HUES48 (cell line): ENCODE measurements at regions not wholly inside any gene's neighbourhood (a gene's known extent, or its start where the extent isn't known, plus 50 kb on each side); places are given as distances from the start of the nearest gene placed in this dataset.

Experiments used
- H3K27ac ChIP-seq: one replicate; pipeline ENCODE4 v1.7.0; 2013; ENCODE audit warnings: low read depth, low read length, inconsistent platforms
- H3K27me3 ChIP-seq: 2 replicates; pipeline ENCODE4 v1.6.1; 2013; ENCODE audit warnings: mild to moderate bottlenecking, low read length; ENCODE audit not compliant: control insufficient read depth, insufficient read depth
- H3K36me3 ChIP-seq: 2 replicates; pipeline ENCODE4 v1.6.1; 2013; ENCODE audit warnings: low read length; ENCODE audit not compliant: control insufficient read depth, insufficient read depth
- H3K4me1 ChIP-seq: 2 replicates; pipeline ENCODE4 v1.6.1; 2013; ENCODE audit warnings: mild to moderate bottlenecking, low read length; ENCODE audit not compliant: control insufficient read depth, insufficient read depth
- H3K4me3 ChIP-seq: 2 replicates; pipeline ENCODE4 v1.5.1; 2013; ENCODE audit warnings: mild to moderate bottlenecking, low read depth, low read length
- H3K9ac ChIP-seq: 2 replicates; pipeline ENCODE4 v1.6.1; 2013; ENCODE audit warnings: mild to moderate bottlenecking, low read depth, low read length, moderate library complexity
- H3K9me3 ChIP-seq: 2 replicates; pipeline ENCODE4 v1.6.1; 2013; ENCODE audit warnings: low read length; ENCODE audit not compliant: control insufficient read depth, insufficient read depth

- peaks cover 14% of the 10 kb centered on the region; the same call in 1 of the 2 replicates for H3K4me1 ChIP-seq
- no peak overlapping the region for H3K9ac ChIP-seq
- H3K36me3 ChIP-seq = no peaks in the 10 kb centered on the region
- no peak overlapping the region for H3K27ac ChIP-seq
- H3K27me3 ChIP-seq = no peaks in the 10 kb centered on the region
- no peak overlapping the region for H3K4me3 ChIP-seq
- H3K9me3 ChIP-seq = no peaks in the 10 kb centered on the region
Measured at GRCh38 chr3:117103675-117104074, 394.1 kb downstream of the TUSC7 start.

- H3K36me3 ChIP-seq = no peaks in the 10 kb centered on the region
- no peak overlapping the region for H3K9ac ChIP-seq
- H3K4me3 ChIP-seq = no peak overlapping the region
- H3K27me3 ChIP-seq = no peaks in the 10 kb centered on the region
- no peak overlapping the region for H3K27ac ChIP-seq
- H3K9me3 ChIP-seq = no peaks in the 10 kb centered on the region
- peaks cover 19% of the 10 kb centered on the region; the same call in 1 of the 2 replicates for H3K4me1 ChIP-seq
Measured at GRCh38 chr3:117104381-117104780, 394.8 kb downstream of the TUSC7 start.

- Histone ChIP-seq H3K27ac (no peak overlapping the region), H3K9me3 (no peaks in the 10 kb centered on the region), H3K27me3 (no peaks in the 10 kb centered on the region), H3K9ac (no peak overlapping the region), H3K36me3 (no peaks in the 10 kb centered on the region), H3K4me3 (no peak overlapping the region), H3K4me1 (peaks cover 19% of the 10 kb centered on the region; the same call in 1 of the 2 replicates)
Measured at GRCh38 chr3:117104792-117105191, 395.2 kb downstream of the TUSC7 start.

- Histone ChIP-seq H3K9me3 (no peaks in the 10 kb centered on the region), H3K4me1 (peaks cover 19% of the 10 kb centered on the region; the same call in 1 of the 2 replicates), H3K36me3 (no peaks in the 10 kb centered on the region), H3K9ac (no peak overlapping the region), H3K4me3 (no peak overlapping the region), H3K27ac (no peak overlapping the region), H3K27me3 (no peaks in the 10 kb centered on the region)
Measured at GRCh38 chr3:117105686-117106085, 396.1 kb downstream of the TUSC7 start.

GRCh38 chr3:117106396-117106795 is 396.8 kb downstream of the TUSC7 start:
- H3K27ac ChIP-seq = no peak overlapping the region
- no peaks in the 10 kb centered on the region for H3K9me3 ChIP-seq
- peaks cover 19% of the 10 kb centered on the region; the same call in 1 of the 2 replicates for H3K4me1 ChIP-seq
- H3K9ac ChIP-seq = no peak overlapping the region
- no peak overlapping the region for H3K4me3 ChIP-seq
- H3K36me3 ChIP-seq = no peaks in the 10 kb centered on the region
- H3K27me3 ChIP-seq = no peaks in the 10 kb centered on the region

GRCh38 chr3:117107946-117108345 is 398.4 kb downstream of the TUSC7 start:
- Histone ChIP-seq H3K9me3 (no peaks in the 10 kb centered on the region), H3K4me3 (no peak overlapping the region), H3K9ac (no peak overlapping the region), H3K36me3 (no peaks in the 10 kb centered on the region), H3K4me1 (peaks cover 20% of the 10 kb centered on the region), H3K27me3 (no peaks in the 10 kb centered on the region), H3K27ac (no peak overlapping the region)

GRCh38 chr3:117109178-117109577 is 399.6 kb downstream of the TUSC7 start:
- H3K4me3 ChIP-seq = no peak overlapping the region
- H3K9ac ChIP-seq = no peak overlapping the region
- H3K4me1 ChIP-seq = peaks cover 32% of the 10 kb centered on the region
- H3K27me3 ChIP-seq = no peaks in the 10 kb centered on the region
- H3K36me3 ChIP-seq = no peaks in the 10 kb centered on the region
- no peaks in the 10 kb centered on the region for H3K9me3 ChIP-seq
- H3K27ac ChIP-seq = no peak overlapping the region

GRCh38 chr3:117114517-117115265 is 405.1 kb downstream of the TUSC7 start:
- H3K27me3 ChIP-seq = no peaks in the 10 kb centered on the region
- H3K9ac ChIP-seq = peak overlapping the region; percentile 13; the same call in 1 of the 2 replicates
- peaks cover 29% of the 10 kb centered on the region for H3K4me1 ChIP-seq
- peak overlapping the region; percentile 57 for H3K27ac ChIP-seq
- no peak overlapping the region for H3K4me3 ChIP-seq
- no peaks in the 10 kb centered on the region for H3K9me3 ChIP-seq
- no peaks in the 10 kb centered on the region for H3K36me3 ChIP-seq

GRCh38 chr3:117117188-117117936 is 407.8 kb downstream of the TUSC7 start:
- Histone ChIP-seq H3K4me3 (no peak overlapping the region), H3K9me3 (no peaks in the 10 kb centered on the region), H3K27ac (no peak overlapping the region), H3K9ac (no peak overlapping the region), H3K36me3 (no peaks in the 10 kb centered on the region), H3K4me1 (peaks cover 29% of the 10 kb centered on the region), H3K27me3 (no peaks in the 10 kb centered on the region)

- Histone ChIP-seq H3K9ac (no peak overlapping the region), H3K9me3 (no peaks in the 10 kb centered on the region), H3K36me3 (no peaks in the 10 kb centered on the region), H3K27ac (no peak overlapping the region), H3K4me3 (no peak overlapping the region), H3K4me1 (peaks cover 22% of the 10 kb centered on the region), H3K27me3 (no peaks in the 10 kb centered on the region)
Measured at GRCh38 chr3:117118604-117119003, 409.0 kb downstream of the TUSC7 start.

GRCh38 chr3:117120014-117120413 is 410.4 kb downstream of the TUSC7 start:
- H3K27me3 ChIP-seq = no peaks in the 10 kb centered on the region
- H3K9me3 ChIP-seq = no peaks in the 10 kb centered on the region
- H3K9ac ChIP-seq = no peak overlapping the region
- no peaks in the 10 kb centered on the region for H3K36me3 ChIP-seq
- no peak overlapping the region for H3K27ac ChIP-seq
- peaks cover 8% of the 10 kb centered on the region for H3K4me1 ChIP-seq
- H3K4me3 ChIP-seq = no peak overlapping the region
